Panc1 (cell line): ENCODE measurements at regions not wholly inside any gene's neighbourhood (a gene's known extent, or its start where the extent isn't known, plus 50 kb on each side); places are given as distances from the start of the nearest gene placed in this dataset.

Source experiments
- ATAC-seq: fragments of 200-7000 bp; cut with Tn5 transposase; 2 replicates; pipeline ENCODE4 v1.9.1; 2020; ENCODE audit warnings: mild to moderate bottlenecking, moderate library complexity
- BruUV-seq: library from RNA; stranded (reverse); fragments of 400-500 nt; replicated peaks from 2 replicates; lab custom pipeline; 2021; lab: Mats Ljungman, UMichigan
- CTCF ChIA-PET: fragments of 300-600 bp; sonication (Branson Sonifier 250); formaldehyde crosslinking; loops from one replicate; lab custom pipeline; 2022; ENCODE audit warnings: antibody characterized with exemption; lab: Charles Lee
- POLR2A ChIA-PET: fragments of 300-600 bp; sonication (Branson Sonifier 250); formaldehyde crosslinking; loops from one replicate; lab custom pipeline; 2022; ENCODE audit warnings: antibody characterized with exemption; lab: Charles Lee
- DNase-seq: peaks from one replicate; pipeline ENCODE4 v3.0.0-alpha.2; 2010; ENCODE audit warnings: low read depth, low spot score
- H3K27ac ChIP-seq: 2 replicates; pipeline ENCODE4 v1.5.1; 2011; ENCODE audit warnings: mild to moderate bottlenecking, low read length, inconsistent platforms
- H3K27me3 ChIP-seq: fragments of 200-500 bp; sonication (Bioruptor generic); 2 replicates; pipeline ENCODE4 v1.6.0; 2014; ENCODE audit warnings: low read length, inconsistent platforms; ENCODE audit not compliant: control insufficient read depth, insufficient read depth
- H3K36me3 ChIP-seq: fragments of 200-500 bp; sonication (Bioruptor generic); 2 replicates; pipeline ENCODE4 v1.5.1; 2014; ENCODE audit warnings: inconsistent platforms, mild to moderate bottlenecking, low read length, moderate library complexity; ENCODE audit not compliant: control insufficient read depth, insufficient read depth
- H3K4me1 ChIP-seq: 2 replicates; pipeline ENCODE4 v1.5.1; 2011; ENCODE audit warnings: inconsistent platforms, mild to moderate bottlenecking, low read length, moderate library complexity; ENCODE audit not compliant: control insufficient read depth, insufficient read depth
- H3K4me3 ChIP-seq, 2 experiments: 2 replicates each; pipeline ENCODE4 v1.5.1; 2011 to 2012; ENCODE audit warnings: low read depth in 2 of 2, low read length in 2 of 2, mild to moderate bottlenecking in 2 of 2, inconsistent platforms in 1 of 2, moderate library complexity in 1 of 2
- H3K9me3 ChIP-seq: fragments of 200-500 bp; sonication (Bioruptor generic); 2 replicates; pipeline ENCODE4 v1.5.1; 2014; ENCODE audit warnings: low read depth, mild to moderate bottlenecking, inconsistent platforms, low read length, moderate library complexity; ENCODE audit not compliant: control insufficient read depth, insufficient read depth
- POLR2AphosphoS5 ChIP-seq: IDR thresholded peaks from 2 replicates; pipeline ENCODE4 v1.6.1; 2012; ENCODE audit warnings: mild to moderate bottlenecking, low read depth, low read length, moderate library complexity
- SIN3A ChIP-seq: IDR thresholded peaks from 2 replicates; pipeline ENCODE4 v1.6.1; 2012; ENCODE audit warnings: low read depth, mild to moderate bottlenecking, low read length, moderate library complexity, borderline replicate concordance; ENCODE audit not compliant: insufficient read depth
- TCF7L2 ChIP-seq: IDR thresholded peaks from 2 replicates; pipeline ENCODE4 v1.6.1; 2011; ENCODE audit warnings: mild to moderate bottlenecking, low read depth, low read length, inconsistent platforms
- in situ Hi-C: cut with HindIII; loops from 2 replicates; pipeline ENCODE4 v1.10.0; 2016; ENCODE audit warnings: low sequenced_read_pairs, low pct_unique_long_range_greater_than_20kb
- intact Hi-C: fragments of 100-400 bp; cut with micrococcal nuclease; formaldehyde crosslinking; loops from one replicate; pipeline ENCODE4 v1.10.0; 2022; ENCODE audit not compliant: unreplicated experiment
- TF ChIP-seq, protein P1 (sequence below), 2 experiments: IDR thresholded peaks; 2 replicates each; pipeline ENCODE4 v1.6.1; 2011 to 2012; ENCODE audit warnings: low read depth in 2 of 2, control low read depth in 1 of 2, low read length in 1 of 2, mild to moderate bottlenecking in 1 of 2, moderate library complexity in 1 of 2; ENCODE audit not compliant: insufficient read depth in 1 of 2
- TF ChIP-seq, protein P2 (sequence below): fragments of 450-650 bp; IDR thresholded peaks from 2 replicates; pipeline ENCODE4 v1.5.1; 2017; ENCODE audit warnings: mild to moderate bottlenecking

DNA sequence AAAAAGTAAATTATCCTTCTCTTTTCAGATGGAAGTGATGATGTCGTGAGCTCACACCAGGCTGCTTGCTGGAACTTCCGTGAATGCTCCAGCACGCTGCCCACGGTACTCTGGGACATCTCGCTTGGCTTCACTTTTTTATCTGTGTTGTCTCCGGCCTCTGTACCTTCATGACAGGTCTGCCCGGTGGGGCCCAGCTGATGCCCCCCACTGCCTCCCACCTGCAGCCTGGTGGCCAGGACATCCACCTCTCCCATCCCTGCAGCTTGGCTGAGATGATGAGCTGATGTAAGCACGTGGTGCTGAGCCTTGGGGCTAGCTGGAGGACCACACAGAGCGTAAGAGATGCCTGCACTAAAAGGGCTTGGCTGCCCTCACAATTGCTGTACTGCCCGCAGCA lies 59.0 kb upstream of the HELT start:
- Histone ChIP-seq H3K4me3 (no peak overlapping the region), H3K27ac (no peak overlapping the region), H3K4me1 (no peaks in the 10 kb centered on the region), H3K9me3 (no peaks in the 10 kb centered on the region), H3K36me3 (no peaks in the 10 kb centered on the region), H3K27me3 (no peaks in the 10 kb centered on the region)
- POLR2A ChIA-PET: no interaction called here
- in situ Hi-C loops: no loop called here
- ATAC-seq (no peak), DNase-seq (no peak)
- CTCF ChIA-PET: no interaction called here
- intact Hi-C loops: no loop called here
- TF ChIP-seq, protein P1, sequence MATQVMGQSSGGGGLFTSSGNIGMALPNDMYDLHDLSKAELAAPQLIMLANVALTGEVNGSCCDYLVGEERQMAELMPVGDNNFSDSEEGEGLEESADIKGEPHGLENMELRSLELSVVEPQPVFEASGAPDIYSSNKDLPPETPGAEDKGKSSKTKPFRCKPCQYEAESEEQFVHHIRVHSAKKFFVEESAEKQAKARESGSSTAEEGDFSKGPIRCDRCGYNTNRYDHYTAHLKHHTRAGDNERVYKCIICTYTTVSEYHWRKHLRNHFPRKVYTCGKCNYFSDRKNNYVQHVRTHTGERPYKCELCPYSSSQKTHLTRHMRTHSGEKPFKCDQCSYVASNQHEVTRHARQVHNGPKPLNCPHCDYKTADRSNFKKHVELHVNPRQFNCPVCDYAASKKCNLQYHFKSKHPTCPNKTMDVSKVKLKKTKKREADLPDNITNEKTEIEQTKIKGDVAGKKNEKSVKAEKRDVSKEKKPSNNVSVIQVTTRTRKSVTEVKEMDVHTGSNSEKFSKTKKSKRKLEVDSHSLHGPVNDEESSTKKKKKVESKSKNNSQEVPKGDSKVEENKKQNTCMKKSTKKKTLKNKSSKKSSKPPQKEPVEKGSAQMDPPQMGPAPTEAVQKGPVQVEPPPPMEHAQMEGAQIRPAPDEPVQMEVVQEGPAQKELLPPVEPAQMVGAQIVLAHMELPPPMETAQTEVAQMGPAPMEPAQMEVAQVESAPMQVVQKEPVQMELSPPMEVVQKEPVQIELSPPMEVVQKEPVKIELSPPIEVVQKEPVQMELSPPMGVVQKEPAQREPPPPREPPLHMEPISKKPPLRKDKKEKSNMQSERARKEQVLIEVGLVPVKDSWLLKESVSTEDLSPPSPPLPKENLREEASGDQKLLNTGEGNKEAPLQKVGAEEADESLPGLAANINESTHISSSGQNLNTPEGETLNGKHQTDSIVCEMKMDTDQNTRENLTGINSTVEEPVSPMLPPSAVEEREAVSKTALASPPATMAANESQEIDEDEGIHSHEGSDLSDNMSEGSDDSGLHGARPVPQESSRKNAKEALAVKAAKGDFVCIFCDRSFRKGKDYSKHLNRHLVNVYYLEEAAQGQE (IDR thresholded peaks at IDR 0.05; ENCODE audit: insufficient read depth in 1 of 2, low read depth in 2 of 2, low read length in 1 of 2): no peak
- TF ChIP-seq POLR2AphosphoS5 (no peak), SIN3A (no peak), TCF7L2 (no peak)
- TF ChIP-seq, protein P2, sequence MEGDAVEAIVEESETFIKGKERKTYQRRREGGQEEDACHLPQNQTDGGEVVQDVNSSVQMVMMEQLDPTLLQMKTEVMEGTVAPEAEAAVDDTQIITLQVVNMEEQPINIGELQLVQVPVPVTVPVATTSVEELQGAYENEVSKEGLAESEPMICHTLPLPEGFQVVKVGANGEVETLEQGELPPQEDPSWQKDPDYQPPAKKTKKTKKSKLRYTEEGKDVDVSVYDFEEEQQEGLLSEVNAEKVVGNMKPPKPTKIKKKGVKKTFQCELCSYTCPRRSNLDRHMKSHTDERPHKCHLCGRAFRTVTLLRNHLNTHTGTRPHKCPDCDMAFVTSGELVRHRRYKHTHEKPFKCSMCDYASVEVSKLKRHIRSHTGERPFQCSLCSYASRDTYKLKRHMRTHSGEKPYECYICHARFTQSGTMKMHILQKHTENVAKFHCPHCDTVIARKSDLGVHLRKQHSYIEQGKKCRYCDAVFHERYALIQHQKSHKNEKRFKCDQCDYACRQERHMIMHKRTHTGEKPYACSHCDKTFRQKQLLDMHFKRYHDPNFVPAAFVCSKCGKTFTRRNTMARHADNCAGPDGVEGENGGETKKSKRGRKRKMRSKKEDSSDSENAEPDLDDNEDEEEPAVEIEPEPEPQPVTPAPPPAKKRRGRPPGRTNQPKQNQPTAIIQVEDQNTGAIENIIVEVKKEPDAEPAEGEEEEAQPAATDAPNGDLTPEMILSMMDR: no peak
- no TSS peak for BruUV-seq

DNA sequence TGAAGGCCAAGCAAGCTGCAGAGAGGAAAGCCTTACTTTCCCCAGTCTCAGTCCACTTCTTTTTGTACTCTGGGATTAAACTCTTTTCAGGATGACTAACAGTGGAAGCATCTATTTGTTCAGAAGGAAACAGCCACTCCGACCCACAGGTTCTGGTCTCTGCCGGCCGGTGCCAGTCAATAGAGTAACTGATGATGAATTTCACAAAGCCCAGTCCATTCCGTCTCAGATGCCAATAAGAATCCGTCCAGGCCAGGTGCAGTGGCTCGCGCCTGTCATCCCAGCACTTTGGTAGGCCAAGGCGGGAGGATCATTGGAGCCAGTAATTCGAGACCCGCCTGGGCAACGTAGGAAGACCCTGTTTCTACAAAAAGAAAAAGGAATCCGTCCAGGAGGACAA lies 58.5 kb upstream of the HELT start:
- H3K36me3 ChIP-seq: no peaks in the 10 kb centered on the region
- CTCF ChIA-PET: no interaction called here
- H3K27me3 ChIP-seq: no peaks in the 10 kb centered on the region
- POLR2A ChIA-PET: no interaction called here
- intact Hi-C loops: no loop called here
- in situ Hi-C loops: no loop called here
- no peaks in the 10 kb centered on the region for H3K4me1 ChIP-seq
- no peak overlapping the region for H3K27ac ChIP-seq
- TF ChIP-seq SIN3A (no peak), TCF7L2 (no peak), POLR2AphosphoS5 (no peak)
- TF ChIP-seq, protein P1 (IDR thresholded peaks at IDR 0.05; ENCODE audit: insufficient read depth in 1 of 2, low read depth in 2 of 2, low read length in 1 of 2): no peak
- TF ChIP-seq, protein P2: no peak
- no TSS peak for BruUV-seq
- H3K9me3 ChIP-seq: no peaks in the 10 kb centered on the region
- DNase-seq: no peak
- no peak overlapping the region for H3K4me3 ChIP-seq
- no peak for ATAC-seq
